Mesenchymal stem cell (in vitro differentiated cells and primary cell): ENCODE measurements at regions not wholly inside any gene's neighbourhood (a gene's known extent, or its start where the extent isn't known, plus 50 kb on each side); places are given as distances from the start of the nearest gene placed in this dataset.

Source experiments
- DNase-seq: peaks from one replicate; pipeline ENCODE4 v3.0.0-alpha.2; 2013
- H2AFZ ChIP-seq: one replicate; pipeline ENCODE4 v1.6.1; 2013; ENCODE audit warnings: low read depth, mild to moderate bottlenecking, control low read depth, inconsistent platforms, low read length, moderate library complexity
- H2AK5ac ChIP-seq: 2 replicates; pipeline ENCODE4 v1.6.1; 2013; ENCODE audit warnings: low read length, moderate library complexity, mild to moderate bottlenecking, inconsistent platforms; ENCODE audit not compliant: severe bottlenecking
- H2BK120ac ChIP-seq: one replicate; pipeline ENCODE4 v1.6.1; 2013; ENCODE audit warnings: low read depth, mild to moderate bottlenecking, inconsistent platforms, low read length, moderate library complexity
- H2BK12ac ChIP-seq, 2 experiments: one replicate each; pipeline ENCODE4 v1.6.1; 2013; ENCODE audit warnings: inconsistent platforms in 2 of 2, low read length in 2 of 2, mild to moderate bottlenecking in 2 of 2, moderate library complexity in 2 of 2, control low read depth in 1 of 2
- H2BK15ac ChIP-seq: one replicate; pipeline ENCODE4 v1.6.1; 2013; ENCODE audit warnings: mild to moderate bottlenecking, low read depth, inconsistent platforms; ENCODE audit not compliant: poor library complexity, severe bottlenecking
- H2BK5ac ChIP-seq: 2 replicates; pipeline ENCODE4 v1.6.1; 2013; ENCODE audit warnings: low read depth, mild to moderate bottlenecking, low read length, control low read depth, inconsistent platforms; ENCODE audit not compliant: poor library complexity, severe bottlenecking
- H3K14ac ChIP-seq, 2 experiments: one replicate each; pipeline ENCODE4 v1.6.1; 2013; ENCODE audit warnings: inconsistent platforms in 2 of 2, low read length in 2 of 2, control low read depth in 1 of 2, mild to moderate bottlenecking in 1 of 2, moderate library complexity in 1 of 2
- H3K18ac ChIP-seq, 2 experiments: one replicate each; pipeline ENCODE4 v1.6.1; 2013; ENCODE audit warnings: inconsistent platforms in 2 of 2, low read length in 2 of 2, control low read depth in 1 of 2, low read depth in 1 of 2, mild to moderate bottlenecking in 1 of 2
- H3K23ac ChIP-seq, 2 experiments: one replicate each; pipeline ENCODE4 v1.6.1; 2013; ENCODE audit warnings: inconsistent platforms in 2 of 2, low read length in 2 of 2, mild to moderate bottlenecking in 2 of 2, moderate library complexity in 2 of 2, control low read depth in 1 of 2
- H3K27ac ChIP-seq: 2 replicates; pipeline ENCODE4 v1.5.1; 2013; ENCODE audit warnings: mild to moderate bottlenecking, moderate library complexity, low read length, control low read depth, inconsistent platforms; ENCODE audit not compliant: poor library complexity, severe bottlenecking
- H3K27me3 ChIP-seq, 2 experiments: 2 replicates each; pipeline versions ENCODE4 v1.6.1 to v1.7.0; 2013; ENCODE audit warnings: low read length in 2 of 2, mild to moderate bottlenecking in 2 of 2, moderate library complexity in 2 of 2, control low read depth in 1 of 2, inconsistent platforms in 1 of 2; ENCODE audit not compliant: control insufficient read depth in 1 of 2, insufficient read depth in 1 of 2
- H3K36me3 ChIP-seq, 2 experiments: 2 replicates each; pipeline versions ENCODE4 v1.6.1 to v1.7.0; 2013; ENCODE audit warnings: low read length in 2 of 2, control low read depth in 1 of 2, inconsistent platforms in 1 of 2, low read depth in 1 of 2, mild to moderate bottlenecking in 1 of 2; ENCODE audit not compliant: insufficient read depth in 2 of 2, control insufficient read depth in 1 of 2
- H3K4ac ChIP-seq, 2 experiments: one replicate each; pipeline ENCODE4 v1.6.1; 2013; ENCODE audit warnings: inconsistent platforms in 2 of 2, low read length in 2 of 2, mild to moderate bottlenecking in 2 of 2, moderate library complexity in 2 of 2, control low read depth in 1 of 2, low read depth in 1 of 2
- H3K4me1 ChIP-seq: 2 replicates; pipeline ENCODE4 v1.6.1; 2013; ENCODE audit warnings: low read depth, low read length, control low read depth; ENCODE audit not compliant: control insufficient read depth, insufficient read depth
- H3K4me2 ChIP-seq: 2 replicates; pipeline ENCODE4 v1.6.1; 2013; ENCODE audit warnings: low read length, mild to moderate bottlenecking, inconsistent platforms; ENCODE audit not compliant: poor library complexity, severe bottlenecking
- H3K4me3 ChIP-seq, 2 experiments: 2 replicates each; pipeline versions ENCODE4 v1.5.1 to v1.7.0; 2013; ENCODE audit warnings: low read length in 2 of 2, mild to moderate bottlenecking in 2 of 2, control low read depth in 1 of 2, low read depth in 1 of 2; ENCODE audit not compliant: insufficient read depth in 1 of 2
- H3K79me1 ChIP-seq: replicated peaks from 2 replicates; pipeline ENCODE4 v1.6.1; 2013; ENCODE audit warnings: mild to moderate bottlenecking, control low read depth, low read length, inconsistent platforms; ENCODE audit not compliant: poor library complexity, severe bottlenecking
- H3K9ac ChIP-seq: 2 replicates; pipeline ENCODE4 v1.7.0; 2013; ENCODE audit warnings: mild to moderate bottlenecking, low read length, moderate library complexity
- H3K9me3 ChIP-seq: 2 replicates; pipeline ENCODE4 v1.7.0; 2013; ENCODE audit warnings: mild to moderate bottlenecking, low read length; ENCODE audit not compliant: control insufficient read depth
- H4K8ac ChIP-seq: one replicate; pipeline ENCODE4 v1.6.1; 2013; ENCODE audit warnings: inconsistent platforms, mild to moderate bottlenecking, low read length, moderate library complexity
- H4K91ac ChIP-seq: one replicate; pipeline ENCODE4 v1.6.1; 2013; ENCODE audit warnings: mild to moderate bottlenecking, low read length, inconsistent platforms
- WGBS: methylation state at CpG from one replicate; pipeline ENCODE4 v1.1.7; 2013; ENCODE audit warnings: mixed read lengths; 5-methylcytosine and 5-hydroxymethylcytosine counted together

GRCh38 chr5:128641861-128642260 lies 103.8 kb upstream of the FBN2 start:
- no peaks in the 10 kb centered on the region for H3K79me1 ChIP-seq
- 100% methylated on average over 1 of the region's 1 CpG for WGBS
- H3K27me3 ChIP-seq, result no peaks in the 10 kb centered on the region
- H3K4me1 ChIP-seq, result no peaks in the 10 kb centered on the region
- no peak overlapping the region for H3K4me2 ChIP-seq
- no peak overlapping the region for H3K14ac ChIP-seq
- no peak overlapping the region for H3K4ac ChIP-seq
- no peak overlapping the region for H3K23ac ChIP-seq
- no peak overlapping the region for H2AFZ ChIP-seq
- no peak overlapping the region for H2BK120ac ChIP-seq
- H3K4me3 ChIP-seq, result no peak overlapping the region
- no peak overlapping the region for H3K9ac ChIP-seq
- no peak for DNase-seq
- H2BK15ac ChIP-seq, result no peak overlapping the region
- no peak overlapping the region for H3K27ac ChIP-seq
- no peaks in the 10 kb centered on the region for H3K9me3 ChIP-seq
- H2BK5ac ChIP-seq, result no peak overlapping the region
- H4K91ac ChIP-seq, result no peak overlapping the region
- no peak overlapping the region for H2AK5ac ChIP-seq
- H3K36me3 ChIP-seq, result no peaks in the 10 kb centered on the region
- H4K8ac ChIP-seq, result no peak overlapping the region
- no peak overlapping the region for H3K18ac ChIP-seq
- no peak overlapping the region for H2BK12ac ChIP-seq

- DNase-seq, result peak; percentile 60
- Histone ChIP-seq H2BK120ac (no peak overlapping the region), H3K27ac (no peak overlapping the region), H2BK5ac (no peak overlapping the region), H3K36me3 (no peaks in the 10 kb centered on the region), H3K18ac (no peak overlapping the region), H3K4me1 (no peaks in the 10 kb centered on the region), H4K91ac (no peak overlapping the region), H2BK12ac (no peak overlapping the region), H2BK15ac (no peak overlapping the region), H3K4ac (no peak overlapping the region), H2AK5ac (no peak overlapping the region), H3K9ac (peak overlapping the region; percentile 54), H3K14ac (no peak overlapping the region), H3K79me1 (no peaks in the 10 kb centered on the region), H3K4me3 (peak overlapping the region in 1 of 2 experiments; percentile 57), H2AFZ (no peak overlapping the region), H3K4me2 (no peak overlapping the region), H4K8ac (no peak overlapping the region), H3K27me3 (no peaks in the 10 kb centered on the region), H3K23ac (no peak overlapping the region), H3K9me3 (no peaks in the 10 kb centered on the region)
- 17% methylated on average over 1 of the region's 4 CpGs for WGBS
These were observed 106.8 kb upstream of the FBN2 start for GRCh38 chr5:128644863-128645262.

GRCh38 chr5:128645581-128645980 lies 107.5 kb upstream of the FBN2 start:
- Histone ChIP-seq H3K23ac (no peak overlapping the region), H3K18ac (no peak overlapping the region), H3K9me3 (no peaks in the 10 kb centered on the region), H3K9ac (peak overlapping the region; percentile 54), H3K79me1 (no peaks in the 10 kb centered on the region), H3K4me2 (no peak overlapping the region), H2BK15ac (no peak overlapping the region), H3K27me3 (no peaks in the 10 kb centered on the region), H2BK5ac (no peak overlapping the region), H3K36me3 (no peaks in the 10 kb centered on the region), H2BK120ac (no peak overlapping the region), H2AK5ac (no peak overlapping the region), H4K91ac (no peak overlapping the region), H3K27ac (no peak overlapping the region), H3K4me1 (no peaks in the 10 kb centered on the region), H3K14ac (no peak overlapping the region), H2BK12ac (no peak overlapping the region), H3K4ac (no peak overlapping the region), H2AFZ (no peak overlapping the region), H4K8ac (no peak overlapping the region), H3K4me3 (no peak overlapping the region)
- WGBS, result 88% methylated on average over 1 of the region's 1 CpG
- DNase-seq, result no peak

GRCh38 chr5:128646176-128646575 lies 108.1 kb upstream of the FBN2 start:
- Histone ChIP-seq H3K9ac (peak overlapping the region; percentile 54), H3K4me3 (no peak overlapping the region), H3K4me1 (no peaks in the 10 kb centered on the region), H2AK5ac (no peak overlapping the region), H3K27me3 (no peaks in the 10 kb centered on the region), H3K27ac (no peak overlapping the region), H3K79me1 (no peaks in the 10 kb centered on the region), H3K4me2 (no peak overlapping the region), H3K4ac (no peak overlapping the region), H2BK5ac (no peak overlapping the region), H3K36me3 (no peaks in the 10 kb centered on the region), H2AFZ (no peak overlapping the region), H2BK12ac (no peak overlapping the region), H3K14ac (no peak overlapping the region), H3K18ac (no peak overlapping the region), H2BK15ac (no peak overlapping the region), H3K9me3 (no peaks in the 10 kb centered on the region), H4K8ac (no peak overlapping the region), H3K23ac (no peak overlapping the region), H2BK120ac (no peak overlapping the region), H4K91ac (no peak overlapping the region)
- 88% methylated on average over 1 of the region's 2 CpGs for whole genome bisulfite sequencing
- no peak for DNase-seq
